GM23338 (cell line): ENCODE measurements at regions not wholly inside any gene's neighbourhood (a gene's known extent, or its start where the extent isn't known, plus 50 kb on each side); places are given as distances from the start of the nearest gene placed in this dataset.

Experiments used
- ATAC-seq: fragments of 200-7000 bp; cut with Tn5 transposase; 3 replicates; pipeline ENCODE4 v1.9.1; 2020
- DNase-seq: peaks from one replicate; pipeline ENCODE4 v3.0.0-alpha.2; 2015; ENCODE audit warnings: low spot score
- H2AFZ ChIP-seq: fragments of 200-600 bp; sonication (generic); 2 replicates; pipeline ENCODE4 v1.8.0; 2016; ENCODE audit warnings: antibody characterized with exemption, mild to moderate bottlenecking, moderate library complexity
- H3F3A ChIP-seq: fragments of 200-600 bp; sonication (generic); replicated peaks from 2 replicates; pipeline ENCODE4 v1.8.0; 2017; ENCODE audit warnings: antibody characterized with exemption, mixed run types, low read depth
- H3K27ac ChIP-seq: fragments of 200-600 bp; sonication (generic); 2 replicates; pipeline ENCODE4 v1.6.1; 2016; ENCODE audit warnings: low read depth
- H3K27me3 ChIP-seq: fragments of 200-600 bp; sonication (generic); 2 replicates; pipeline ENCODE4 v1.8.0; 2016; ENCODE audit warnings: mild to moderate bottlenecking, mixed run types, moderate library complexity; ENCODE audit not compliant: insufficient read depth
- H3K36me3 ChIP-seq: fragments of 200-600 bp; sonication (generic); 2 replicates; pipeline ENCODE4 v1.8.0; 2016; ENCODE audit warnings: mild to moderate bottlenecking; ENCODE audit not compliant: insufficient read depth
- H3K4me1 ChIP-seq: fragments of 200-600 bp; sonication (generic); 2 replicates; pipeline ENCODE4 v1.8.0; 2016; ENCODE audit warnings: mild to moderate bottlenecking, moderate library complexity; ENCODE audit not compliant: insufficient read depth
- H3K4me2 ChIP-seq: fragments of 200-600 bp; sonication (generic); 2 replicates; pipeline ENCODE4 v1.7.1; 2017; ENCODE audit warnings: mixed run types
- H3K4me3 ChIP-seq: fragments of 200-600 bp; sonication (generic); 2 replicates; pipeline ENCODE4 v1.6.1; 2016; ENCODE audit warnings: mixed run types
- H3K79me2 ChIP-seq: fragments of 200-600 bp; sonication (generic); replicated peaks from 2 replicates; pipeline ENCODE4 v1.8.0; 2017; ENCODE audit warnings: mild to moderate bottlenecking; ENCODE audit not compliant: insufficient read depth
- H3K9me2 ChIP-seq: fragments of 200-600 bp; sonication (generic); 2 replicates; pipeline ENCODE4 v1.8.0; 2017; ENCODE audit not compliant: insufficient read depth
- H4K20me1 ChIP-seq: fragments of 200-600 bp; sonication (generic); replicated peaks from 2 replicates; pipeline ENCODE4 v1.8.0; 2017; ENCODE audit warnings: mild to moderate bottlenecking; ENCODE audit not compliant: insufficient read depth
- H3K27ac Mint-ChIP-seq: 2 replicates; pipeline ENCODE4 v1.8.0; 2020; ENCODE audit warnings: inconsistent platforms, mild to moderate bottlenecking, moderate library complexity, mixed read lengths
- H3K27me3 Mint-ChIP-seq: 3 replicates; pipeline ENCODE4 v1.8.0; 2022; ENCODE audit warnings: low read depth, mild to moderate bottlenecking, moderate library complexity, mixed read lengths, inconsistent platforms; ENCODE audit not compliant: insufficient read depth, poor library complexity
- H3K36me3 Mint-ChIP-seq: 3 replicates; pipeline ENCODE4 v1.8.0; 2021; ENCODE audit warnings: low read depth, mild to moderate bottlenecking, inconsistent platforms, moderate library complexity, mixed read lengths
- H3K4me1 Mint-ChIP-seq: 3 replicates; pipeline ENCODE4 v1.8.0; 2020; ENCODE audit warnings: mild to moderate bottlenecking, inconsistent platforms, mixed read lengths
- H3K4me3 Mint-ChIP-seq: 3 replicates; pipeline ENCODE4 v1.8.0; 2021; ENCODE audit warnings: moderate library complexity, mild to moderate bottlenecking, inconsistent platforms, mixed read lengths
- H3K9me3 Mint-ChIP-seq: 3 replicates; pipeline ENCODE4 v1.8.0; 2020; ENCODE audit warnings: moderate library complexity, mild to moderate bottlenecking, inconsistent platforms, mixed read lengths
- CREB1 ChIP-seq: fragments of 250-450 bp; sonication (Bioruptor Pico); IDR thresholded peaks from 2 replicates; pipeline ENCODE4 v1.5.0; 2020; ENCODE audit warnings: low read depth, mild to moderate bottlenecking, moderate library complexity
- CTCF ChIP-seq, 2 experiments: fragments of 200-600 bp in 1 of 2; sonication (generic) in 1 of 2; conservative IDR thresholded peaks; 2 replicates each; pipeline versions ENCODE4 v1.5.1 to v1.6.1; 2016 to 2017; ENCODE audit warnings: antibody characterized with exemption in 2 of 2, low read depth in 2 of 2, mild to moderate bottlenecking in 2 of 2, moderate library complexity in 1 of 2
- ETS1 ChIP-seq: IDR thresholded peaks from 2 replicates; pipeline ENCODE4 v1.6.1; 2016; ENCODE audit warnings: antibody characterized with exemption
- EZH2 ChIP-seq: fragments of 200-600 bp; sonication (generic); IDR thresholded peaks from one replicate; pipeline ENCODE4 v1.8.0; 2017; ENCODE audit warnings: antibody characterized with exemption, mild to moderate bottlenecking, low read depth; ENCODE audit not compliant: unreplicated experiment
- EZH2phosphoT487 ChIP-seq: fragments of 200-600 bp; sonication (generic); IDR thresholded peaks from one replicate; pipeline ENCODE4 v1.8.1; 2018; ENCODE audit warnings: antibody characterized with exemption; ENCODE audit not compliant: unreplicated experiment
- JUNB ChIP-seq: IDR thresholded peaks from one replicate; pipeline ENCODE4 v1.6.1; 2016; ENCODE audit warnings: antibody characterized with exemption; ENCODE audit not compliant: unreplicated experiment
- POLR2AphosphoS5 ChIP-seq: IDR thresholded peaks from 2 replicates; pipeline ENCODE4 v1.6.1; 2016; ENCODE audit warnings: antibody characterized with exemption, low read depth
- STAT1 ChIP-seq: IDR thresholded peaks from one replicate; pipeline ENCODE4 v1.6.1; 2016; ENCODE audit warnings: antibody characterized with exemption; ENCODE audit not compliant: unreplicated experiment
- ZNF114 ChIP-seq: fragments of 250-450 bp; sonication (Bioruptor Pico); IDR thresholded peaks from 2 replicates; pipeline ENCODE4 v1.5.0; 2020; ENCODE audit warnings: mild to moderate bottlenecking, moderate library complexity
- ZNF331 ChIP-seq: fragments of 250-450 bp; sonication (Bioruptor Pico); IDR thresholded peaks from 2 replicates; pipeline ENCODE4 v1.5.0; 2020; ENCODE audit warnings: low read depth, mild to moderate bottlenecking, moderate library complexity
- TF ChIP-seq, protein P1 (sequence below): IDR thresholded peaks from one replicate; pipeline ENCODE4 v1.6.1; 2018; ENCODE audit warnings: antibody characterized with exemption; ENCODE audit not compliant: unreplicated experiment

DNA sequence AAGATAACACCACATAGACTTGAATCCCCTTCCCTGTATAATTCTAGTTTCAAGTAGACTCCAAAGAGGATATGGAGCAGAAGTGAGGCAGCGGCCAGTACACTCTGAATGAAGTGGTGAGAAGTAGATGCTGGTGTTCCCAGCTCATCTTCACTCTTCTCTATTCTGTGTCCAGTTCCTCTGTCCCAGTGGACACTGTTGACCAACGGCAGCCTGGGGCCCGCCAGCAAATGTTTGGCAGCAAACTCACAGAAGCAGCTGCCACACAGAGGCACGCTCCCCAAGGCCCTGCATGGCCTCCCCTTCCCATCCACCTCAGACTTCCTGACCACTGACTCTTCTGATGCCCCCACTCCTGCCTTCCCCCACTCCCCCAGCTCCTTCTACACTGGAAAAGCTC lies 358.9 kb upstream of the ID4 start (continued):
- TF ChIP-seq, protein P1, sequence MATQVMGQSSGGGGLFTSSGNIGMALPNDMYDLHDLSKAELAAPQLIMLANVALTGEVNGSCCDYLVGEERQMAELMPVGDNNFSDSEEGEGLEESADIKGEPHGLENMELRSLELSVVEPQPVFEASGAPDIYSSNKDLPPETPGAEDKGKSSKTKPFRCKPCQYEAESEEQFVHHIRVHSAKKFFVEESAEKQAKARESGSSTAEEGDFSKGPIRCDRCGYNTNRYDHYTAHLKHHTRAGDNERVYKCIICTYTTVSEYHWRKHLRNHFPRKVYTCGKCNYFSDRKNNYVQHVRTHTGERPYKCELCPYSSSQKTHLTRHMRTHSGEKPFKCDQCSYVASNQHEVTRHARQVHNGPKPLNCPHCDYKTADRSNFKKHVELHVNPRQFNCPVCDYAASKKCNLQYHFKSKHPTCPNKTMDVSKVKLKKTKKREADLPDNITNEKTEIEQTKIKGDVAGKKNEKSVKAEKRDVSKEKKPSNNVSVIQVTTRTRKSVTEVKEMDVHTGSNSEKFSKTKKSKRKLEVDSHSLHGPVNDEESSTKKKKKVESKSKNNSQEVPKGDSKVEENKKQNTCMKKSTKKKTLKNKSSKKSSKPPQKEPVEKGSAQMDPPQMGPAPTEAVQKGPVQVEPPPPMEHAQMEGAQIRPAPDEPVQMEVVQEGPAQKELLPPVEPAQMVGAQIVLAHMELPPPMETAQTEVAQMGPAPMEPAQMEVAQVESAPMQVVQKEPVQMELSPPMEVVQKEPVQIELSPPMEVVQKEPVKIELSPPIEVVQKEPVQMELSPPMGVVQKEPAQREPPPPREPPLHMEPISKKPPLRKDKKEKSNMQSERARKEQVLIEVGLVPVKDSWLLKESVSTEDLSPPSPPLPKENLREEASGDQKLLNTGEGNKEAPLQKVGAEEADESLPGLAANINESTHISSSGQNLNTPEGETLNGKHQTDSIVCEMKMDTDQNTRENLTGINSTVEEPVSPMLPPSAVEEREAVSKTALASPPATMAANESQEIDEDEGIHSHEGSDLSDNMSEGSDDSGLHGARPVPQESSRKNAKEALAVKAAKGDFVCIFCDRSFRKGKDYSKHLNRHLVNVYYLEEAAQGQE = no peak
- no peak for TF ChIP-seq ZNF114

GRCh38 chr6:19478992-19479391 lies 358.2 kb upstream of the ID4 start:
- Mint-ChIP-seq H3K36me3 (peaks cover 31% of the 10 kb centered on the region), H3K9me3 (peaks cover 31% of the 10 kb centered on the region), H3K27ac (no peak overlapping the region; the same call in 1 of the 2 replicates), H3K4me1 (no peaks in the 10 kb centered on the region), H3K27me3 (no peaks in the 10 kb centered on the region), H3K4me3 (no peak overlapping the region)
- Histone ChIP-seq H3K4me2 (no peak overlapping the region), H3K27ac (no peak overlapping the region), H4K20me1 (no peaks in the 10 kb centered on the region), H3K27me3 (no peaks in the 10 kb centered on the region), H3K9me2 (0 out of 2 replicates have a peak, but pooled peaks cover 6% of the 10 kb centered on the region), H3F3A (no peaks in the 10 kb centered on the region), H3K4me1 (no peaks in the 10 kb centered on the region), H2AFZ (no peak overlapping the region), H3K4me3 (no peak overlapping the region), H3K79me2 (no peaks in the 10 kb centered on the region), H3K36me3 (no peaks in the 10 kb centered on the region)
- no peak for DNase-seq
- no peak for ATAC-seq
- TF ChIP-seq EZH2 = no peak
- TF ChIP-seq POLR2AphosphoS5 = no peak
- no peak for TF ChIP-seq EZH2phosphoT487
- no peak for TF ChIP-seq JUNB
- TF ChIP-seq, protein P1 = no peak
- no peak for TF ChIP-seq ZNF114
- TF ChIP-seq CREB1 (CRISPR knock-in tag) = no peak
- no peak for TF ChIP-seq CTCF (conservative IDR thresholded peaks at IDR 0.05; ENCODE audit: low read depth in 2 of 2)
- TF ChIP-seq ZNF331 (CRISPR knock-in tag) = no peak
- no peak for TF ChIP-seq STAT1
- no peak for TF ChIP-seq ETS1
